Vagina (tissue), 2 donors: ENCODE measurements at regions not wholly inside any gene's neighbourhood (a gene's known extent, or its start where the extent isn't known, plus 50 kb on each side); places are given as distances from the start of the nearest gene placed in this dataset.

Experiments
- DNase-seq, 2 donors: peaks; one replicate each; pipeline ENCODE4 v3.0.0-alpha.2; 2017; ENCODE audit errors: extremely low spot score in 2 of 2
- H3K27ac ChIP-seq: fragments of 200-600 bp; sonication (generic); one replicate; pipeline ENCODE4 v1.5.1; 2019
- H3K27me3 ChIP-seq: fragments of 200-600 bp; sonication (generic); one replicate; pipeline ENCODE4 v1.5.1; 2019
- H3K36me3 ChIP-seq, 2 donors: fragments of 200-600 bp; sonication (generic); one replicate each; pipeline ENCODE4 v1.5.1; 2017 to 2019
- H3K4me1 ChIP-seq: fragments of 200-600 bp; sonication (generic); one replicate; pipeline ENCODE4 v1.5.1; 2019
- H3K4me3 ChIP-seq, 2 donors: fragments of 200-600 bp; sonication (generic); 1 replicate in 1 of 2; 2 replicates in 1 of 2; pipeline ENCODE4 v1.5.1; 2016 to 2019
- H3K9me3 ChIP-seq: fragments of 200-600 bp; sonication (generic); one replicate; pipeline ENCODE4 v1.5.1; 2019
- CTCF ChIP-seq, 3 experiments: fragments of 450-650 bp in 2 of 3; fragments of 200-600 bp in 1 of 3; sonication (generic) in 1 of 3; IDR thresholded peaks; one replicate each; pipeline ENCODE4 v1.5.1; 2017 to 2019; ENCODE audit warnings: antibody characterized with exemption in 3 of 3, mild to moderate bottlenecking in 2 of 3, moderate library complexity in 2 of 3
- POLR2A ChIP-seq, 2 donors: fragments of 450-650 bp; IDR thresholded peaks; one replicate each; pipeline ENCODE4 v1.6.1; 2017; ENCODE audit warnings: antibody characterized with exemption in 2 of 2, mild to moderate bottlenecking in 2 of 2, moderate library complexity in 2 of 2
- POLR2AphosphoS5 ChIP-seq, 2 donors: sonication (generic); formaldehyde crosslinking; IDR thresholded peaks; one replicate each; pipeline ENCODE4 v1.9.0; 2017; ENCODE audit warnings: antibody characterized with exemption in 2 of 2, mild to moderate bottlenecking in 2 of 2, low read depth in 1 of 2; ENCODE audit not compliant: insufficient read depth in 1 of 2
- intact Hi-C: fragments of 100-400 bp; cut with DNase I; formaldehyde crosslinking; loops from one replicate; pipeline ENCODE4 v1.15.1; 2023

- no peak overlapping the region for H3K4me3 ChIP-seq
These were observed 584.1 kb upstream of the BTBD3 start for GRCh38 chr20:11333634-11334033.

GRCh38 chr20:11337361-11338130 lies 580.1 kb upstream of the BTBD3 start:
- intact Hi-C loops = no loop called here
- H3K4me1 ChIP-seq = peaks cover 8% of the 10 kb centered on the region
- no peak for TF ChIP-seq POLR2AphosphoS5 (IDR thresholded peaks at IDR 0.05; ENCODE audit: insufficient read depth in 1 of 2, low read depth in 1 of 2)

More at GRCh38 chr20:11333634-11334033, 584.1 kb upstream of the BTBD3 start:
- DNase-seq = no peak
- H3K27me3 ChIP-seq = no peaks in the 10 kb centered on the region
- no peak overlapping the region for H3K27ac ChIP-seq
- no peaks in the 10 kb centered on the region for H3K36me3 ChIP-seq
- TF ChIP-seq POLR2AphosphoS5 (IDR thresholded peaks at IDR 0.05; ENCODE audit: insufficient read depth in 1 of 2, low read depth in 1 of 2) (no peak), POLR2A (IDR thresholded peaks at IDR 0.05) (no peak), CTCF (IDR thresholded peaks at IDR 0.05) (no peak)
- H3K9me3 ChIP-seq = no peaks in the 10 kb centered on the region
- intact Hi-C loops = no loop called here
- H3K4me1 ChIP-seq = peaks cover 8% of the 10 kb centered on the region

GRCh38 chr20:11338496-11339306 lies 579.0 kb upstream of the BTBD3 start:
- DNase-seq = no peak
- intact Hi-C loops = no loop called here
- H3K4me3 ChIP-seq = no peak overlapping the region
- TF ChIP-seq POLR2AphosphoS5 (IDR thresholded peaks at IDR 0.05; ENCODE audit: insufficient read depth in 1 of 2, low read depth in 1 of 2) (no peak), POLR2A (IDR thresholded peaks at IDR 0.05) (no peak)
- no peak overlapping the region for H3K27ac ChIP-seq
- H3K36me3 ChIP-seq = no peaks in the 10 kb centered on the region
- no peaks in the 10 kb centered on the region for H3K9me3 ChIP-seq
- peaks cover 8% of the 10 kb centered on the region for H3K4me1 ChIP-seq
- H3K27me3 ChIP-seq = no peaks in the 10 kb centered on the region

More at GRCh38 chr20:11337361-11338130, 580.1 kb upstream of the BTBD3 start:
- no peak for DNase-seq
- Histone ChIP-seq H3K27me3 (no peaks in the 10 kb centered on the region), H3K9me3 (no peaks in the 10 kb centered on the region), H3K4me3 (no peak overlapping the region), H3K36me3 (no peaks in the 10 kb centered on the region), H3K27ac (no peak overlapping the region)

- no peak for DNase-seq
- TF ChIP-seq POLR2A (IDR thresholded peaks at IDR 0.05) = no peak
- no peak for TF ChIP-seq CTCF (IDR thresholded peaks at IDR 0.05)
- TF ChIP-seq POLR2AphosphoS5 (IDR thresholded peaks at IDR 0.05; ENCODE audit: insufficient read depth in 1 of 2, low read depth in 1 of 2) = no peak
- Histone ChIP-seq H3K4me1 (no peaks in the 10 kb centered on the region), H3K27me3 (no peaks in the 10 kb centered on the region), H3K27ac (no peak overlapping the region), H3K4me3 (no peak overlapping the region), H3K36me3 (no peaks in the 10 kb centered on the region), H3K9me3 (no peaks in the 10 kb centered on the region)
- intact Hi-C loops = no loop called here
These were observed 572.8 kb upstream of the BTBD3 start for GRCh38 chr20:11344939-11345338.

GRCh38 chr20:11347738-11348137 lies 570.0 kb upstream of the BTBD3 start:
- no peaks in the 10 kb centered on the region for H3K4me1 ChIP-seq
- H3K4me3 ChIP-seq = no peak overlapping the region
- DNase-seq = no peak
- H3K27me3 ChIP-seq = no peaks in the 10 kb centered on the region
- H3K9me3 ChIP-seq = no peaks in the 10 kb centered on the region
- intact Hi-C loops = no loop called here
- H3K36me3 ChIP-seq = no peaks in the 10 kb centered on the region
- no peak overlapping the region for H3K27ac ChIP-seq
- TF ChIP-seq POLR2AphosphoS5 (IDR thresholded peaks at IDR 0.05; ENCODE audit: insufficient read depth in 1 of 2, low read depth in 1 of 2) = no peak
- no peak for TF ChIP-seq POLR2A (IDR thresholded peaks at IDR 0.05)
- no peak for TF ChIP-seq CTCF (IDR thresholded peaks at IDR 0.05)
